ENCODE measurements at regions not wholly inside any gene's neighbourhood (a gene's known extent, or its start where the extent isn't known, plus 50 kb on each side); places are given as distances from the start of the nearest gene placed in this dataset.

GRCh38 chr7:81370822-81371221, 399.0 kb downstream of the HGF start:
- TF ChIP-seq EZH2phosphoT487 (IDR thresholded peaks at IDR 0.05; ENCODE audit: insufficient read depth, low read depth) (no peak), EZH2 (IDR thresholded peaks at IDR 0.05; ENCODE audit: insufficient read depth, poor library complexity, severe bottlenecking) (no peak)
